B cell (primary cell): ENCODE measurements at regions not wholly inside any gene's neighbourhood (a gene's known extent, or its start where the extent isn't known, plus 50 kb on each side); places are given as distances from the start of the nearest gene placed in this dataset.

ENCODE experiments used
- ATAC-seq: fragments of 200-7000 bp; cut with Tn5 transposase; one replicate; pipeline ENCODE4 v1.10.0; 2021; ENCODE audit warnings: low read depth, mild to moderate bottlenecking, moderate number of reproducible peaks, moderate library complexity
- CTCF ChIA-PET: fragments of 350-600 bp; sonication (Branson Sonifier 250); formaldehyde crosslinking; loops from one replicate; lab custom pipeline; 2021; ENCODE audit warnings: antibody characterized with exemption, inconsistent platforms; lab: Charles Lee
- POLR2A ChIA-PET: fragments of 350-600 bp; sonication (Branson Sonifier 250); formaldehyde crosslinking; loops from one replicate; lab custom pipeline; 2021; ENCODE audit warnings: antibody characterized with exemption; lab: Charles Lee
- DNase-seq: peaks from one replicate; pipeline ENCODE4 v3.0.0; 2013
- H2AFZ ChIP-seq: 2 replicates; pipeline ENCODE4 v1.6.1; 2012; ENCODE audit warnings: mild to moderate bottlenecking, low read depth, low read length; ENCODE audit not compliant: insufficient read depth, poor library complexity, severe bottlenecking
- H3K27ac ChIP-seq, 2 donors: 1 replicate in 1 of 2; 2 replicates in 1 of 2; pipeline ENCODE4 v1.5.1; 2012 to 2013; ENCODE audit warnings: low read length in 2 of 2, mild to moderate bottlenecking in 2 of 2, moderate library complexity in 1 of 2
- H3K27me3 ChIP-seq, 4 experiments: fragments of 200-600 bp in 1 of 4; sonication (generic) in 1 of 4; replicated peaks in 1 of 4; 1 replicate in 2 of 4; 2 replicates in 2 of 4; pipeline versions ENCODE4 v1.6.1 to v1.7.0; 2013 to 2016; ENCODE audit warnings: low read length in 3 of 4, mild to moderate bottlenecking in 2 of 4, mixed read lengths in 1 of 4, moderate library complexity in 1 of 4; ENCODE audit not compliant: insufficient read depth in 4 of 4, control insufficient read depth in 3 of 4; ENCODE audit errors: control extremely low read depth in 1 of 4
- H3K36me3 ChIP-seq, 2 experiments: replicated peaks in 1 of 2; 1 replicate in 1 of 2; 2 replicates in 1 of 2; pipeline versions ENCODE4 v1.6.1 to v1.7.1; 2013; ENCODE audit warnings: low read length in 1 of 2; ENCODE audit not compliant: insufficient read depth in 2 of 2, control insufficient read depth in 1 of 2; ENCODE audit errors: control extremely low read depth in 1 of 2, extremely low read depth in 1 of 2
- H3K4me1 ChIP-seq, 2 donors: fragments of 200-600 bp in 1 of 2; sonication (generic) in 1 of 2; 1 replicate in 1 of 2; 2 replicates in 1 of 2; pipeline versions ENCODE4 v1.5.1 to v1.6.1; 2013 to 2017; ENCODE audit warnings: low read length in 2 of 2; ENCODE audit not compliant: control insufficient read depth in 2 of 2, insufficient read depth in 2 of 2
- H3K4me2 ChIP-seq: replicated peaks from 2 replicates; pipeline ENCODE3; 2012; ENCODE audit warnings: mild to moderate bottlenecking, low read depth, low read length; ENCODE audit not compliant: poor library complexity, severe bottlenecking
- H3K4me3 ChIP-seq, 5 experiments: fragments of 200-600 bp in 1 of 5; sonication (generic) in 1 of 5; 1 replicate in 3 of 5; 2 replicates in 2 of 5; pipeline versions ENCODE4 v1.5.1 to v1.7.0; 2011 to 2016; ENCODE audit warnings: low read length in 4 of 5, mild to moderate bottlenecking in 4 of 5, low read depth in 2 of 5, control low read depth in 1 of 5, moderate library complexity in 1 of 5; ENCODE audit not compliant: insufficient read depth in 1 of 5; ENCODE audit errors: control extremely low read depth in 1 of 5, extremely low read depth in 1 of 5
- H3K79me2 ChIP-seq: fragments of 200-600 bp; sonication (generic); one replicate; pipeline ENCODE4 v1.6.0; 2016; ENCODE audit warnings: low read length; ENCODE audit not compliant: control insufficient read depth, insufficient read depth
- H3K9ac ChIP-seq: fragments of 200-600 bp; sonication (generic); 2 replicates; pipeline ENCODE4 v1.6.1; 2017; ENCODE audit warnings: mild to moderate bottlenecking, low read length, moderate library complexity
- H3K9me3 ChIP-seq, 3 donors: one replicate each; pipeline versions ENCODE4 v1.6.1 to v1.7.1; 2013; ENCODE audit warnings: low read length in 2 of 3; ENCODE audit not compliant: control insufficient read depth in 2 of 3, insufficient read depth in 1 of 3; ENCODE audit errors: control extremely low read depth in 1 of 3
- H4K20me1 ChIP-seq: 2 replicates; pipeline ENCODE4 v1.6.0; 2012; ENCODE audit warnings: mild to moderate bottlenecking, low read length; ENCODE audit not compliant: insufficient read depth, control insufficient read depth, poor library complexity, severe bottlenecking
- H3K27ac Mint-ChIP-seq: one replicate; pipeline ENCODE4 v1.8.0; 2021; ENCODE audit warnings: mixed read lengths
- H3K27me3 Mint-ChIP-seq: one replicate; pipeline ENCODE4 v1.8.0; 2021; ENCODE audit warnings: mixed read lengths
- H3K4me1 Mint-ChIP-seq: one replicate; pipeline ENCODE4 v1.8.0; 2021; ENCODE audit warnings: mixed read lengths
- H3K4me3 Mint-ChIP-seq: one replicate; pipeline ENCODE4 v1.8.0; 2021; ENCODE audit warnings: mixed read lengths
- H3K9me3 Mint-ChIP-seq: one replicate; pipeline ENCODE4 v1.8.0; 2022; ENCODE audit warnings: mixed read lengths; ENCODE audit not compliant: insufficient read depth
- EZH2 ChIP-seq: IDR thresholded peaks from 2 replicates; pipeline ENCODE4 v1.6.1; 2012; ENCODE audit warnings: borderline replicate concordance, low read depth, mild to moderate bottlenecking, moderate library complexity, low read length; ENCODE audit not compliant: insufficient read depth, poor library complexity, severe bottlenecking
- WGBS: methylation state at CpG from one replicate; pipeline ENCODE4 v1.1.5; 2013; ENCODE audit warnings: missing lambda C conversion rate; ENCODE audit not compliant: insufficient coverage; 5-methylcytosine and 5-hydroxymethylcytosine counted together
- intact Hi-C: fragments of 100-400 bp; cut with micrococcal nuclease; formaldehyde crosslinking; loops from one replicate; pipeline ENCODE4 v1.10.0; 2022
- TF ChIP-seq, protein P1 (sequence below): fragments of 200-600 bp; IDR thresholded peaks from one replicate; pipeline ENCODE4 v1.8.0; 2022; ENCODE audit warnings: antibody characterized with exemption, mild to moderate bottlenecking

DNA sequence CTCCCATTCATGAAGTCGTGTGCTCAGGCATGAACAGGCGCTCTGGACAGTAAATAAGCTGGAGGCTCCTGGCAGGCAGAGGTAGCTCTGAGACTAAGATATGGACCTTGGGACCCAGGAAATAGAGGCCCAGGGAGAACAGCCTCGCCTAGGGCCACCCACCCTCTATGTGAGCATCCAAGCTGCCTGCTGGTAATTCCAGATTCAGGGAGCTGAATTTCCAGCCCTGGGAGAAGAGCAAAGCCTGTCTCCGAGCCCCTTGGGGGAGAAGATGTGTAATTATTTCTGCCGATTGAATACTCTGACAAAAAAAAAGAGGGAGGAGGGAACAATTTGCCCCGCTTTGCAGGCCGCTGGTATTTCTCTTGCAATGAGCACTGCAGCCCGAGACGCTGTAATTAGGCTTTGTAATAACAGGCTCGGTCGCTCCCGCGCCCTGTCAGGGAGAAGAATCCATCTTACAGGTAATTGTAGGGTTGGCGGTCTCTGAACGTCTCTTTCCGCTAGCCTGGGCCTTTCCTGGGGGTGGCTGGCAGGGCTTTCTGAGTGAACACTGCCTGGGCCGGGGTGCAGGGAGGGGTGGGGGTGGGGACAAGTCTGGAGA is 131.5 kb downstream of the WNT7A start:
- Histone ChIP-seq H3K79me2 (no peaks in the 10 kb centered on the region), H3K9ac (no peak overlapping the region), H3K4me1 (no peaks in the 10 kb centered on the region), H3K27ac (no peak overlapping the region), H2AFZ (no peak overlapping the region), H4K20me1 (no peaks in the 10 kb centered on the region), H3K4me2 (no peak overlapping the region), H3K4me3 (no peak overlapping the region), H3K9me3 (peaks cover 2 to 7% (median 2%) of the 10 kb centered on the region in 3 donors), H3K27me3 (peaks cover 0 to 8% (median 0%) of the 10 kb centered on the region in 4 experiments), H3K36me3 (no peaks in the 10 kb centered on the region)
- Mint-ChIP-seq H3K9me3 (no peaks in the 10 kb centered on the region), H3K27ac (no peak overlapping the region), H3K4me1 (no peaks in the 10 kb centered on the region), H3K4me3 (no peak overlapping the region), H3K27me3 (peaks cover 27% of the 10 kb centered on the region)
- ChIA-PET POLR2A (no interaction called here), CTCF (no interaction called here)
- no peak for DNase-seq
- intact Hi-C loops: no loop called here
- 93% methylated on average over 16 of the region's 17 CpGs for WGBS
- no peak for ATAC-seq
- TF ChIP-seq, protein P1, sequence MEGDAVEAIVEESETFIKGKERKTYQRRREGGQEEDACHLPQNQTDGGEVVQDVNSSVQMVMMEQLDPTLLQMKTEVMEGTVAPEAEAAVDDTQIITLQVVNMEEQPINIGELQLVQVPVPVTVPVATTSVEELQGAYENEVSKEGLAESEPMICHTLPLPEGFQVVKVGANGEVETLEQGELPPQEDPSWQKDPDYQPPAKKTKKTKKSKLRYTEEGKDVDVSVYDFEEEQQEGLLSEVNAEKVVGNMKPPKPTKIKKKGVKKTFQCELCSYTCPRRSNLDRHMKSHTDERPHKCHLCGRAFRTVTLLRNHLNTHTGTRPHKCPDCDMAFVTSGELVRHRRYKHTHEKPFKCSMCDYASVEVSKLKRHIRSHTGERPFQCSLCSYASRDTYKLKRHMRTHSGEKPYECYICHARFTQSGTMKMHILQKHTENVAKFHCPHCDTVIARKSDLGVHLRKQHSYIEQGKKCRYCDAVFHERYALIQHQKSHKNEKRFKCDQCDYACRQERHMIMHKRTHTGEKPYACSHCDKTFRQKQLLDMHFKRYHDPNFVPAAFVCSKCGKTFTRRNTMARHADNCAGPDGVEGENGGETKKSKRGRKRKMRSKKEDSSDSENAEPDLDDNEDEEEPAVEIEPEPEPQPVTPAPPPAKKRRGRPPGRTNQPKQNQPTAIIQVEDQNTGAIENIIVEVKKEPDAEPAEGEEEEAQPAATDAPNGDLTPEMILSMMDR: no peak
- no peak for TF ChIP-seq EZH2

GRCh38 chr3:13747627-13748026 is 132.2 kb downstream of the WNT7A start:
- Mint-ChIP-seq H3K27ac (no peak overlapping the region), H3K27me3 (peaks cover 27% of the 10 kb centered on the region), H3K9me3 (no peaks in the 10 kb centered on the region), H3K4me1 (no peaks in the 10 kb centered on the region), H3K4me3 (no peak overlapping the region)
- H3K79me2 ChIP-seq: no peaks in the 10 kb centered on the region
- H3K4me2 ChIP-seq: no peak overlapping the region
- no peak overlapping the region for H3K27ac ChIP-seq
- peaks cover 2 to 10% (median 3%) of the 10 kb centered on the region in 3 donors for H3K9me3 ChIP-seq
- ChIA-PET POLR2A (no interaction called here), CTCF (no interaction called here)
- no peaks in the 10 kb centered on the region for H4K20me1 ChIP-seq
- no peak for DNase-seq
- WGBS: 89% methylated on average over 4 of the region's 5 CpGs
- H3K36me3 ChIP-seq: no peaks in the 10 kb centered on the region
- no peak overlapping the region for H2AFZ ChIP-seq
- no peak for ATAC-seq
- H3K4me3 ChIP-seq: no peak overlapping the region
- H3K9ac ChIP-seq: no peak overlapping the region
- H3K27me3 ChIP-seq: peaks cover 0 to 8% (median 0%) of the 10 kb centered on the region in 4 experiments
- intact Hi-C loops: no loop called here
- H3K4me1 ChIP-seq: no peaks in the 10 kb centered on the region
- TF ChIP-seq, protein P1: no peak
- no peak for TF ChIP-seq EZH2
